Neural progenitor cell (in vitro differentiated cells): ENCODE measurements at regions not wholly inside any gene's neighbourhood (a gene's known extent, or its start where the extent isn't known, plus 50 kb on each side); places are given as distances from the start of the nearest gene placed in this dataset.

Source experiments
- CTCF ChIP-seq: fragments of 200-600 bp; sonication (generic); IDR thresholded peaks from 2 replicates; pipeline ENCODE4 v1.5.1; 2017; ENCODE audit warnings: antibody characterized with exemption, mild to moderate bottlenecking
- EZH2phosphoT487 ChIP-seq: fragments of 200-600 bp; sonication (generic); IDR thresholded peaks from 2 replicates; pipeline ENCODE4 v1.6.1; 2017; ENCODE audit warnings: antibody characterized with exemption

GRCh38 chr13:82501834-82502233, 1380.4 kb downstream of the SLITRK1 start:
- no peak for TF ChIP-seq EZH2phosphoT487
- TF ChIP-seq CTCF = no peak
